DMS53 treated with DMSO at 0.1 percent for 48 hours (cell line): ENCODE measurements at regions not wholly inside any gene's neighbourhood (a gene's known extent, or its start where the extent isn't known, plus 50 kb on each side); places are given as distances from the start of the nearest gene placed in this dataset.
"Not testable (repeated sequence)": the region's sequence is repeated elsewhere in the genome, so short reads cannot be mapped to it uniquely, and the experiment has no call there.

ENCODE experiments used
- DNase-seq: peaks from one replicate; lab custom pipeline; 2025; ENCODE audit not compliant: unreplicated experiment; lab: John Stamatoyannopoulos, UW

DNA sequence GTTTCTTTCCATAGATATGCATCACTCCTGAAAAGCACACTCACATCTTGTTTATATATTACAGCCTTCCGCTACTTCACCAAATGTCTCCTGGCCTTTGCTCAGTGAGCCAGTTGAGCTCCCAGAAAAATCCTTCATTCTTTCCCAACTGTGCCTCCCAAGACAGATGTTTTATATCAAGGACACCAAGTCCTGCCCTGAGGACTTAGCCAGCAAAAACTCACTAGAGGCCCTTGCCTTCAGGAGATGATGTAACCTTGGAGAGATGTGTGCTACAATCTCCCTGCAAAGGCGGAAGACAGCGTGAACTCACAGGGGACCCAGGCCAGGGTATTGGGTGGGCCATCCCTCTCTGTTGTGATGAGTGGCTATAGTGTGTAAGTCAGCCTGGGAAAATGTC lies 86.1 kb upstream of the CTAGE1 start:
- DNase-seq: no peak

DNA sequence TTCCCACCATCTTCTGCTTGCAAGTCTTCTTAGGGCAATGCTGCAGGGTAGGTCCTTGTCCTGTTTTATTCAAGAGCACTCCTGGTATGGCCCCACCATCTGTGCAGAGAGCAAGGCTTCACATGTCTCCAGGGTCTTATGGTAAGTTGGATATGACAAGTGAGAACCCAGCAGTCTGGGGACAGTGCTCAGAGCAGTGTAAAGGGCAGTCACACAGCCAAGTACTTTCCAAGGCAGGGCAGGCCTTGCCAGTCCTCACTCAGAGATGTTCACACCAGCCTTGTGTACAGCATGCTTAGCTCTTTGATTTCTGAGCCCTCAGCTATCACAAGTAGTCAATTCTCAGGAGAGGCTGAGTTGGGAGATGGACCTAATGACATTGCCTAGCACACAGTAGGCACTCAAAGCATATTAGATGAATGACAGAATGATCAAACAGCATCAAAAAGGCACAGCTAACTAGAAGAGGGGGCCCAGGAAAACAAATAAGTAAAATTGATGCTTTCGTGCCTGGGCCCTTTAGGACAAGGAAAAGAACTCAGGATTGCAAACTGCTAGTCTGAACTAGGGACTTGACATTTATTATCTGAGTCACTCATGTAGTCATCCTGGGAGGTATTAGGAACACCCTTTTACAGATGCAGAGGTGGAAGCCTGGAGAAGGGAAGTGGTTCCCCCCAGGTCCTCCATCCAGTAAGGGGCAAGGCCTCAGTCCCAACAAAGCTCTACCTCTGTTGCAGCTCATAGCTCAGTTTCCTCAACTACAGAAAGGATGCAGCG lies 86.7 kb upstream of the CTAGE1 start:
- no peak for DNase-seq

DNA sequence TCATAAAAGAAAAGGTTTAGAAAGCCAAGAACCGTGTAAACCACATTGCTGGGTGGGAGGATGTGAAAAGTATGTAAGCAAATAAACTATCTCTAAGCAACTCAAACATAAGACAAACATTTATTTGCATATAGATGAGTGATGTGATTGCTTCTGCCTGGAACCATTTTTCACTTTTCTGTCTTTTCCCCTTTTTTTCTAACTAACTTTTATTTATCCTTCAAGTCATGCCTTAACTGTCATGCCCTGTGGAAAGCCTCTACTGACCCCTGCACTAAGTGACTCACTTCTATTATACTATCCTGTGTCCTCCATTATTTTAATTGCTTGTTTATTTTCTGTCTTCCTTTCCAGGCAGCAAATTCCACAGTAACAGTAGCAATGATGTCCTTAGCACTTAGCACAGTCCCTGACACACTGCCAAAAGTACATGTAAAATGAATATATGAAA lies 87.5 kb upstream of the CTAGE1 start:
- DNase-seq: no peak

DNA sequence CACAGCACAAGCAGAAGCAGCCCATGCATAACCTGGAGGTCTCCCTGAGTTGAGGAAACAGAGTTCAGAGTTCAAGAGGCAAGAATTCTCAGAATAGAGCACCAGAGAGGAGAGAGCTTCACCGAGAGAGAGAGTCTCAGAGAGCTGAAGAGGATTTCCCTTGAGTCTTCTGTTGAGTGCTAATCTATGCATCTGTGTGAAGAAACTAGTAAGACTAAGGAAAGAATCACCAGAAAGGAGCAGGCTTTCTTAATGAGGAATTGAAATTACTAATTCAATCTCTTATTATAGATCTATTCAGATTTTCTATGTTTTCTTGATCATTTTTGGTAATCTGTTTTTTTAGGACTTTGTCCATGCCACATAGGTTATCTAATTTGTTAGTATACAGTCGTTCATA lies 89.3 kb upstream of the CTAGE1 start:
- no peak for DNase-seq

DNA sequence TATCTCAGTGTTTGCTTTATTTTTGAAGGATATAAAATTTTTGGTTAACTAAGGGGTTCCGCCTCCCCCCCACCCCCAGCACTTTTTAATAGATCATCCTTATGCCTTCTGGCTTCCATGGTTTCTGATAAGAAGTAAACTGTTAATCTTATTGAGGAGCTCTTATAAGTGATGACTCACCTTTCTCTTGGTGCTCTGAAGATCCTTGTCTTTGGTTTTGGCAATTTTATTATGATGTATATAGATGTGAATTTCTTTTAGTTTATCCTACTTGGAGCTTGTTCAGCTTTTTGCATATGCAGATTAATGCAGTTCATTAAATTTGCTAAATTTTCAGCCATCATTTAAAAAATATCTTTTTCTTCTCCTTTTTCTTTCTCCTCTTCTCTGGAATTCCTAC lies 91.7 kb upstream of the CTAGE1 start:
- no peak for DNase-seq

DNA sequence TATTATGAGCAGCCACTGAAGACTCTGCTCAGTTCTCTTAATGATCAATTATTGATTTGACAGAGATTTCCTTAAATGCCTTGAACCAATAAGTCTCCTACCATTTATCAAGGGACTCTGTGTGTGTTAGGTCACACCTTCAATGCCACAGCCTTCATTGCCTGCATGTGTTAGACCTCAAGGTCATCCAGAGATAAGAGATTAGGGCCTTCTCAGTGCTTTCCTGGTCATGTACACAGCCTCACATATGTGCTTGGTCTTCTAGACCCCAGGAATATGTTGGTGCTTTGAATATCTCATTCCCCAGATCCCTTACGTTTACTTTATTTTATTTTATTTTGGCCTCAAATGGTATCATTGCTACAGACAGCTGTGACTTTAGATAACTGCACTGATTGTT lies 93.0 kb upstream of the CTAGE1 start:
- no peak for DNase-seq

DNA sequence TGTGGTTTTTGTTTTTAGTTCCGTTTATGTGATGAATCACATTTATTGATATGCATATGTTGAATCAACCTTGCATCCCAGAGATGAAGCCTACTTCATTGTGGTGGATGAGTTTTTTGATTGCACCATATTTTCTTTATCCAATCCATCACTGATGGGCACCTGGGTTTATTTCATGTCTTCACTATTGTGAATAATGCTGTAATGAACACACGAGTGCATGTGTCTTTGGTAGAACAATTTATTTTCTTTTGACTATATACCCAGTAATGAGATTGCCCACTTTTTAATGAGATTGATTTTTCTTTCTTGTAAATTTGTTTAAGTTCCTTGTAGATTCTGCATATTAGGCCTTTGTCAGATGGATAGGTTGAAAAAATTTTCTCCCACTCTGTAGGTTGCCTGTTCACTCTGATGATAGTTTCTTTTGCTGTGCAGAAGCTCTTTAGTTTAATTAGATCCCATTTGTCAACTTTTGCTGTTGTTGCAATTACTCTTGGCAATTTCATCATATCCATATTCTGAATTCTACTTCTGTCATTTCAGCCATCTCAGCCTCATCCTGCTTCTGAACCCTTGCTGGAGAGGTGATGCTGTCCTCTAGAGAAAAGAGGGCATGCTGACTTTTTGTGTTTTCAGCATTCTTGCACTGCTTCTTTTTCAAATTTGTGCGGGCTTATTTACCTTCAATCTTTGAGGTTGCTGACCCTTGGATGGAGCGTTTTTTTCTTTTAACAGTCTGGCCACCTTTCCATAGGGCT lies 96.2 kb upstream of the CTAGE1 start:
- DNase-seq: no peak

DNA sequence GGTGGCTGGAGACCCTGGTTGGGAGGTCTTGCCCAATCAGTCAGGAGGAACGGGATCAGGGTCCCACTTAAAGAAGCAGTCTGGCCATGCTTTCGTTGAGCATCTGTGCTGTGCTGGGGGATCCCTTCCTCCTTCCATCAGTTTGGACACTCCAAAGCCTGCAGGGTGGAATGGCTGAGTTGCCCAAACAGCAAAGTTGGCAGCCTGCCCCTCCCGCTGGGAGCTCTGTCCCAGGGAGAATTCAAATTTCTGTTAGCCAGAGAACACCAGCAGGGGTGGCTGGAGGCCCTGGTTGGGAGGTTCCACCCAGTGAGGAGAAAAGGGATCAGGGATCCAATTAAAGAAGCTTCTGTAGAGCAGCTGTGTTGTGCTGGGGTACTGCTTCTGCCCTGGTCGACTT lies 96.9 kb upstream of the CTAGE1 start:
- DNase-seq: no peak

DNA sequence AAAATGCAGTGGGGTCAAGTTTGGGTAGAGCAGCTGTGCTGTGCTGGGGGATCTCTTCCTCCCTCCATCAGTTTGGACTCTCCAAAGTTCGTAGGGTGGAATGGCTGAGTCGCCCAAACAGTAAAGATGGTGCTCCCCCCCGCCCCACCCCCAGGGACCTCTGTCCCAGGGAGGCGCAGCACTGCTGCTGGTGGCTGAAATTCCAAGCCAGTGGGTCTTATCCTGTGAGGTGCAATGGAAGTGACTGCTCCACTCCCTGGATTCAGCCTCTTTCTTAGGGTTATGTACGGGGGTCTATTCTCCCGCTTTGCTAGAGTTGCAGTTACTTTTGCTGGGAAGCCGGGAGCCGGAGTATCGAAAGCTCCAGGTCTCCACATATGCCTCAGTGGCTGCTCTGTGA lies 97.5 kb upstream of the CTAGE1 start:
- DNase-seq: no peak

DNA sequence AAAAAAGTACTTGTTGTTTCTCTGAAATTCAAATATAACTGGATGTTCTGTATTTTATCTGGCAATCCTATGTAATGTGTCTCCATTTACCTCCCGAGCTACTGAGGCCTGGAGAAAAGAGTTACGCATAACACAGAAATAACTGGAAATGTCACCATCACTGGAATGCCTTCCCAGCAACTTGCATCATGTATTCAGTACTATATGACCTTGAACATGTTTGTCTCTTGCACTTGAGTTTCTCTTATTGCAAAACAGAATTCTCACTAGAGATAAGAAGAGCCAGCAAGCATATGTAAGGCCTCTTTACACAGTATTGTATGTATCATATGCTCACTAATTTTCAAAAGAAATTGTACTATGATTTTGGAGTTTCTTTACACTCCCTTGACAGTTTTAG lies 99.6 kb upstream of the CTAGE1 start:
- no peak for DNase-seq

DNA sequence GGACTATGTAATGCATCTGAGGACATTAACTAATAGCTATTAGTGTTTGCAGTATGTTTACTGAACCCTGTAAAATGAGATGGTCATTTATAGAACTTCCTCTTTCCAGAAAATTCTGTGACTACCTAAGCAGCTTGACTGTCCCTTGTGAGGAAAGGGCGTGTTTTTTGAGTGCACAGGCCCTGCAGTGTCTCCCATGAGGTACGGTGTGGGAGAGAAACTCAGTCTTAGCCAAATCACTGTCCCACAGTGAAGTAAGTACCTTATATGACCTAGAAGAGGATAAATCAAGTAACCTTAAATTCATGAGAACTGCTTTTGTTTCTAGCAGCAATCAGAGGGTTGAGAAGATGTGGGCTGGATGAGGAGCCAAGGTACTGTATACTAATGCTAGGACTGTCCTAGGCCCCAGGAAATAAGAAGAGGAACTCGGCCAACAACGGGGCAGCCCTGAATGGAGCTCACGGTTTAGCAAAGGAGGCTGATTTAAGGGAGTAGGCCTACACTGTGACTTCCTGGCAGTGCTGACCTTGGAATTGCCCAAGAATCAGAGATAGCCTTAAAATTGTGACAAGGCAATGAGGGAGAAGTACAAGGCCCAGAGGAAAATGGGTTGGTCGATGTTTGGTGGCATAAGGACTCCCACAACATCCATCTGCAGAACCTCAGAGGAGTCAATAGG lies 103.5 kb upstream of the CTAGE1 start:
- DNase-seq: no peak

DNA sequence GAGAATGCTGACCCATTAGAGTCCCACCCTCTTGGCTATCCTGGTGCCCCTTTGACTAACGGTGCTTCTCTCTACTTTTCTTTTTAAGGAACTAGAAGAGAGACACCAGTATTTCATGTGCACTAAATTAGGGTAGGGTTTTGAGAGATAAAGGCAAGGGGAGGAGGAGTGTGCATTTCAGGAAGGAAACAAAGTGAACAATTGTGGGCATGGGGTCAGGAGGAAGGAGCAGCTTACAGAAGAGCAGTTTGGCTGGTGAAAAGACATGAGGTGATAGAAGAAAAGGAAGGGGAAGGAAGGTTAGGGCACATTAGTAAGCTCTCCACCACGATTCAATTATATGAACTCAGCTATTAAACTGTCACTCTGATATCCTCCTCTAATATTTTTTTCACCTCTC lies 105.8 kb upstream of the CTAGE1 start:
- no peak for DNase-seq

DNA sequence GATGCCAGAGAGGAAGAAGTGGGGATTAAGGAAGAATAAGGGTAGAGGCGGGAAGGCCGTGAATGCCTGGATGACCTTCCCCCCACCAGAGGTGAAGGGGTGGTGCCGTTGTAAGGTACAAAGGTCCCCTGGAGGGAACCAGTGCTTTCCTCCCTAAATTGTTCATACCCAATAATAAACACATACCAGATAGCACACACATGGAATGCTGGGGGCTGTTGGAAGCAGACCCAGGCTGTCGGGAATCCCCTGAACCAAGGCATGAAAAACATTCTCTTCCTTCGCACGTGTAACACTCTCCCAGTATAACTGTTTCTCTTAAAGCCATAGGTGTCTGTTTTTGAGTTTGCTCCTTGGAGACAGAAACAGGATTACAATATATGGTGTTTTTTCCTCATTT lies 107.1 kb upstream of the CTAGE1 start:
- DNase-seq: no peak

DNA sequence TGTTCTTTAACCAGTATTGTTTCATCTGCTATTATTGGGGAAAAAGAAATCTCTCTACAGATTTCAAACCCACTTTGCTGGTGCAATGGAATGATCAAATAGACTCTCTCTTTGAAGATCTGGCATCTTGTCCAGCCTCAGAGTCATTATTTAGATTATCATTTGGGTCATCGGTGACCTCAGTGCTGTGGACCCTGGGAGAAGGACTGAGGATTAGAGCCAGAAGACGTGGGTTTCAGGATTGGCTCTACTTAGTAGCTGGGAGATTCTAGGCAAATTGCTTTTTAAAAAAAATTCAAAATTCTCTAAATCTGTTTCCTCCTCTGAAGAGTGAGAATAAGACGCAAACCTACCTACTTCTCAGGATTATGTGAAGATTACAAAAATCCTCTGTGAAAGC lies 107.6 kb upstream of the CTAGE1 start:
- no peak for DNase-seq

DNA sequence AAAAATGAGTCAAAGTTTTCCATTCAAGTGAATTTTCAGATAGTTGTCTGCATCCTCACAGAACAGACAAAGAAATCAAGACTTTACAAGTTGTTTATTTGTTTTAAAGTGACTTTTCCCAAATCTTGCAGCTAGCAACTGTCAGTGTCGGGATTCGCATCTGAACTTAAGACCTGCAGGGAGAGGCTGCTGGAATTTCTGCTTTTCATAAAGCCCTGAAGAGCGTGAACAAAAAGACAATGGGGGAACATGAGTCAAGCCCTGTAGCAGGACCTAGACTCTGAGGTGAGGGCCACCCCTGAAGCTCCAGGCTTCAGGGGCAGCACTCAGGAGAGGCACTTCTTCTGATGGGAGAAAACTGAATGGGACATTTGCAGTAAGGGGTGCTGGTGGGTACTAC lies 108.2 kb upstream of the CTAGE1 start:
- no peak for DNase-seq

DNA sequence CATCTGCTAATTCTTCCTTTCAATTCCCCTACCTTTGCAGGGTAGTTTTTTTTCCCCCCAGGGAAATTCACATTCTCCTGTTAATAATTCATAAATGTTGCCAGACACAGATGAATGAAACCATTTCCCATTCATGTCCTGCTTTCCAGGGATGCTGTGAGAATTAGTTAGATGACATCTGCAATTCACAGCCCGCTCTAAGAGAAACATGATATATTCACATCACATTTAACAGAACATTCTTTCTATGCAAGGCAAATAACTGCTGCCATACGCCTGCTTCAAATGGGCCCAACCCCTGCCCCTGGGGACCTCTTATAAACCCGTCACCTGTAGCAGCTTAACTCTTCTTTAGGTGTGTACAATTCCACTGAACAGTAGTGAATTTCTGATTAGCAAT lies 110.6 kb upstream of the CTAGE1 start:
- no peak for DNase-seq

DNA sequence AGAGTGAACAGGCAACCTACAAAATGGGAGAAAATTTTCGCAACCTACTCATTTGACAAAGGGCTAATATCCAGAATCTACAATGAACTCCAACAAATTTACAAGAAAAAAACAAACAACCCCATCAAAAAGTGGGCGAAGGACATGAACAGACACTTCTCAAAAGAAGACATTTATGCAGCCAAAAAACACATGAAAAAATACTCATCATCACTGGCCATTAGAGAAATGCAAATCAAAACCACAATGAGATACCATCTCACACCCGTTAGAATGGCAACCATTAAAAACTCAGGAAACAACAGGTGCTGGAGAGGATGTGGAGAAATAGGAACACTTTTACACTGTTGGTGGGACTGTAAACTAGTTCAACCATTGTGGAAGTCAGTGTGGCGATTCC lies 117.0 kb upstream of the CTAGE1 start:
- DNase-seq: not testable (repeated sequence)

DNA sequence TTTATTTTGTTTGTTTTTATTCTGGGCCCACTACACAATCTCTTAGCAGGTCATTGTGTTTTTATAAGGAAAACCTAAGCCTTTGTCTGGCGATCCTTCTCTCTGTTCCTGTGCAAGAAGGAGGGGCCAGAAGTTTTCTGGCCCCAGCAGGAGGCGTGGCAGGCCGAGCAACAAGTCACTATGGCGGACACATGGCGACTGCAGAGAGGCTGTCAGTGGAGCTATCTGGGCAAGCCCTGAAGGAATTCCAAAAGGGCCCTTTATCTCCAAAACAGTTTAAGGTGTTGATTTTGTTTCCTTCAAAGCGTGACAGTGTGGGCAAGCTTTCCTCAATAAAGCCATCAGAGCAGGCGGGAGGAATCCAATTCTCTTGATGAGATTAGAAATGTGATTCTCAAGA lies 118.8 kb upstream of the CTAGE1 start:
- no peak for DNase-seq

DNA sequence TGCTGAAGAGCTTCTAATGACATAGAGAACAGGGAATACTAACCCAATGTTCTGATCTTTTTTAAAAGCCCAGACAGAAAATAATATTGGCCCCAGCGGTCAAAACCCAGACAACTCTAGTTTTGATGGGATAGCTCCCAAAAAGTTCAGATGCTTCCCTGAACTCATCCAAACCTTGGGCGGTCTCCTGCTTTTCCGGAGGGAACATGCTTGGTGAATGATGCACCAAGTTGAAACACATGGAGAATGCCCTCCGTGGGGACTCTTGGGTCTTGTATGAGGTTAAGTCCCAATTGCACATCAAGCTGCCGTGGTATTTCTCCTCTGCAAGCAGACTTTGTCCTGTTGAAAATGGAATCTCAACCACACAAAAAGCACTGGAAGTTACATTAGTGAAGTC lies 120.7 kb upstream of the CTAGE1 start:
- DNase-seq: no peak

DNA sequence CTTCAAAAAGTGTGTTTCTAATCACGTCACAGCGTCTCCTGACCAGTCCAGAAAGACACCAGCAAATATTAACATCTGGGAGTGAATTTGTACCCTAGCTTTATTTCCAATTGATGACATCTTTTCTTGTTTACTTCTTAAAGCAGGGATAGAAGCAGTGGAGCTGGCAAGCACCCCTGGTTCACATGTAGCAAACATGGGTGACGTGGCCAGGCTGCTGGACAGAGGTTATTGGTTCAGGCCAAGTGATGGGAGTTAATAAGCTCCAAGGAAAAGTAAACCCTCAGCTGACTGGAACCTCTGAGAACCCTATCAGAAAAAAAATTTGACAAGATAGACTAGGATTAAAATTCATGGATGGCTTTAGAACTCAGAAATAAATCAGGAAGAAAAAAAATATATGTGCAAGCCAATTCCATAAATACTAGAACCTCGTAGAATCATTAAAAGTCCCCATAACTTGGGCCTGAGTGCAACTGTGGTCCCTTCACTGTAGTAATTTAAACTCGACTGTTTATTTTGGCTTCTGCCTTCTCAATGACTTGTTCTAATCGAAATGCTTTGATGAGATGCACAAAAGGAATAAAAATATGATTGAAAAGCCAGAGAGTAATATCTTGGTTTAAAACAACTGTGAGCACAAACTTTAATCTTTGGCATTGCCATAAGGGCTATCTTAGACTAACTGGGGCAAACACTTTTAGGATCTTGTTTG lies 121.5 kb upstream of the CTAGE1 start:
- no peak for DNase-seq

DNA sequence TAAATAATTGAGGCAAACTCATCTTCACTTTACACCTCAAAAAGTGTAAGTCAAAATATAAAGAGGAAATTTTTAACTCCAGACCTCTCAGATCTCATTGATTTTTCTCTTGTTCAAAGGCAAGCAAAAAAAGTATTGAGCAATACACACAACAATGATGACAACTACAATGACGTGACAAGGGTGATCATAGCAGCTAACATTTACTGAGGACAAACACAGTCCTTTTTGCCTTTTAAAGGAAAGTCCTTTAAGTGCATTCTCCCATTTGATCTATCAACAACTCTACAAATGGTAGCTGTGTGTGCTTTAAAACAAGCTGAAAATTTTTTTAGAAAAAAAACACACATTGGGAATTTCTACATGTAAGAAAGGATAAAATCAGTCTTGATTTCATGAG lies 123.5 kb upstream of the CTAGE1 start:
- no peak for DNase-seq
